CD4-positive, alpha-beta T cell (primary cell): ENCODE measurements at regions not wholly inside any gene's neighbourhood (a gene's known extent, or its start where the extent isn't known, plus 50 kb on each side); places are given as distances from the start of the nearest gene placed in this dataset.

Source experiments
- ATAC-seq: fragments of 200-7000 bp; cut with Tn5 transposase; one replicate; pipeline ENCODE4 v1.10.0; 2022; ENCODE audit warnings: mild to moderate bottlenecking; ENCODE audit not compliant: poor library complexity
- CTCF ChIA-PET: fragments of 350-600 bp; sonication (Branson Sonifier 250); formaldehyde crosslinking; loops from one replicate; lab custom pipeline; 2021; ENCODE audit warnings: antibody characterized with exemption, inconsistent platforms; lab: Charles Lee
- POLR2A ChIA-PET: fragments of 350-600 bp; sonication (Branson Sonifier 250); formaldehyde crosslinking; loops from one replicate; lab custom pipeline; 2021; ENCODE audit warnings: antibody characterized with exemption, inconsistent platforms; lab: Charles Lee
- DNase-seq, 14 experiments: peaks; one replicate each; pipeline ENCODE4 v3.0.0-alpha.2; 2013 to 2020; ENCODE audit warnings: mixed read lengths in 2 of 14
- H3K27ac ChIP-seq, 2 donors: one replicate each; pipeline versions ENCODE4 v1.5.1 to v1.7.0; 2013; ENCODE audit warnings: low read length in 2 of 2, low read depth in 1 of 2, mild to moderate bottlenecking in 1 of 2
- H3K27me3 ChIP-seq, 2 experiments: 1 replicate in 1 of 2; 2 replicates in 1 of 2; pipeline versions ENCODE4 v1.6.1 to v1.7.0; 2013; ENCODE audit warnings: low read length in 2 of 2, control low read depth in 1 of 2, mild to moderate bottlenecking in 1 of 2, moderate library complexity in 1 of 2; ENCODE audit not compliant: insufficient read depth in 2 of 2, control insufficient read depth in 1 of 2
- H3K36me3 ChIP-seq: one replicate; pipeline ENCODE4 v1.6.1; 2013; ENCODE audit warnings: low read length, control low read depth; ENCODE audit not compliant: insufficient read depth
- H3K4me1 ChIP-seq: one replicate; pipeline ENCODE4 v1.6.1; 2013; ENCODE audit warnings: low read length, control low read depth; ENCODE audit not compliant: insufficient read depth
- H3K4me3 ChIP-seq: one replicate; pipeline ENCODE4 v1.5.1; 2013; ENCODE audit warnings: mild to moderate bottlenecking, low read length, moderate library complexity
- H3K9me3 ChIP-seq, 2 experiments: 1 replicate in 1 of 2; 2 replicates in 1 of 2; pipeline versions ENCODE4 v1.6.1 to v1.7.0; 2013; ENCODE audit warnings: low read length in 2 of 2, mild to moderate bottlenecking in 2 of 2, control low read depth in 1 of 2, moderate library complexity in 1 of 2; ENCODE audit not compliant: control insufficient read depth in 1 of 2, insufficient read depth in 1 of 2
- H3K27ac Mint-ChIP-seq: one replicate; pipeline ENCODE4 v1.8.0; 2020; ENCODE audit warnings: mixed read lengths
- H3K27me3 Mint-ChIP-seq: one replicate; pipeline ENCODE4 v1.8.0; 2021; ENCODE audit warnings: mixed read lengths
- H3K36me3 Mint-ChIP-seq: one replicate; pipeline ENCODE4 v1.8.0; 2021; ENCODE audit warnings: low read depth, mixed read lengths
- H3K4me1 Mint-ChIP-seq: one replicate; pipeline ENCODE4 v1.8.0; 2021; ENCODE audit warnings: low read depth, mixed read lengths
- H3K4me3 Mint-ChIP-seq: one replicate; pipeline ENCODE4 v1.8.0; 2020; ENCODE audit warnings: mild to moderate bottlenecking, mixed read lengths
- H3K9me3 Mint-ChIP-seq: one replicate; pipeline ENCODE4 v1.8.0; 2020; ENCODE audit warnings: mixed read lengths
- intact Hi-C, 2 experiments: fragments of 100-400 bp; cut with DNase I in 1 of 2; cut with micrococcal nuclease in 1 of 2; formaldehyde crosslinking; loops; one replicate each; pipeline versions ENCODE4 v1.15.1 to v1.9.0; 2023 to 2025; cut with DNase I, micrococcal nuclease
- TF ChIP-seq, protein P1 (sequence below): fragments of 200-600 bp; IDR thresholded peaks from one replicate; pipeline ENCODE4 v1.8.0; 2022; ENCODE audit warnings: antibody characterized with exemption, mild to moderate bottlenecking

DNA sequence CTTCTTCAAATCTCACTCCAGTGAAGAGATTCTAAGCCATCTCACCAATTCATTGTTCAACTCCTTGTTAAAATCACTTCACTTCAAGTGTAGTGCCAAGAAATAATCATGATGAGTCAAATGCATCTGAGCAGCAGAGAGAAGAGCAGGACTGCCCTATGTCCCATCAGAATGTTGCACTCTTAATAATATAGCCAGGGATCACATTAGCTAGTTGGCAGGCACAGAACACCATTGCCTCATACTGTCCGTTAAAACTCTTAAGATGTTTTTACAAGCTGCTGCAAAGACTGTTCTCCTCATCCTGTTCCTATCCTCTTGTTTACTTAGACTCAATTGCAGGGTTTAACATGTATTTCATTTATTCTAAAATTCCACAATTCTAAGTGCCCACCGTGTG lies 432.9 kb downstream of the PLPP3 start:
- H3K27me3 ChIP-seq: no peaks in the 10 kb centered on the region
- no peaks in the 10 kb centered on the region for H3K36me3 Mint-ChIP-seq
- no peaks in the 10 kb centered on the region for H3K4me1 ChIP-seq
- no peaks in the 10 kb centered on the region for H3K27me3 Mint-ChIP-seq
- ChIA-PET CTCF (interaction anchor here (0.6 kb wide), 1 partner anchor 25 kb away, joined by 3 read pairs; no protein-coding TSS in a partner anchor), POLR2A (no interaction called here)
- no peaks in the 10 kb centered on the region for H3K9me3 ChIP-seq
- H3K27ac Mint-ChIP-seq: no peak overlapping the region
- intact Hi-C loops: no loop called here
- no peak overlapping the region for H3K4me3 Mint-ChIP-seq
- no peaks in the 10 kb centered on the region for H3K9me3 Mint-ChIP-seq
- ATAC-seq: no peak
- DNase-seq: no peak
- TF ChIP-seq, protein P1, sequence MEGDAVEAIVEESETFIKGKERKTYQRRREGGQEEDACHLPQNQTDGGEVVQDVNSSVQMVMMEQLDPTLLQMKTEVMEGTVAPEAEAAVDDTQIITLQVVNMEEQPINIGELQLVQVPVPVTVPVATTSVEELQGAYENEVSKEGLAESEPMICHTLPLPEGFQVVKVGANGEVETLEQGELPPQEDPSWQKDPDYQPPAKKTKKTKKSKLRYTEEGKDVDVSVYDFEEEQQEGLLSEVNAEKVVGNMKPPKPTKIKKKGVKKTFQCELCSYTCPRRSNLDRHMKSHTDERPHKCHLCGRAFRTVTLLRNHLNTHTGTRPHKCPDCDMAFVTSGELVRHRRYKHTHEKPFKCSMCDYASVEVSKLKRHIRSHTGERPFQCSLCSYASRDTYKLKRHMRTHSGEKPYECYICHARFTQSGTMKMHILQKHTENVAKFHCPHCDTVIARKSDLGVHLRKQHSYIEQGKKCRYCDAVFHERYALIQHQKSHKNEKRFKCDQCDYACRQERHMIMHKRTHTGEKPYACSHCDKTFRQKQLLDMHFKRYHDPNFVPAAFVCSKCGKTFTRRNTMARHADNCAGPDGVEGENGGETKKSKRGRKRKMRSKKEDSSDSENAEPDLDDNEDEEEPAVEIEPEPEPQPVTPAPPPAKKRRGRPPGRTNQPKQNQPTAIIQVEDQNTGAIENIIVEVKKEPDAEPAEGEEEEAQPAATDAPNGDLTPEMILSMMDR: no peak
- no peaks in the 10 kb centered on the region for H3K4me1 Mint-ChIP-seq
- H3K27ac ChIP-seq: no peak overlapping the region
- H3K4me3 ChIP-seq: no peak overlapping the region
- no peaks in the 10 kb centered on the region for H3K36me3 ChIP-seq

DNA sequence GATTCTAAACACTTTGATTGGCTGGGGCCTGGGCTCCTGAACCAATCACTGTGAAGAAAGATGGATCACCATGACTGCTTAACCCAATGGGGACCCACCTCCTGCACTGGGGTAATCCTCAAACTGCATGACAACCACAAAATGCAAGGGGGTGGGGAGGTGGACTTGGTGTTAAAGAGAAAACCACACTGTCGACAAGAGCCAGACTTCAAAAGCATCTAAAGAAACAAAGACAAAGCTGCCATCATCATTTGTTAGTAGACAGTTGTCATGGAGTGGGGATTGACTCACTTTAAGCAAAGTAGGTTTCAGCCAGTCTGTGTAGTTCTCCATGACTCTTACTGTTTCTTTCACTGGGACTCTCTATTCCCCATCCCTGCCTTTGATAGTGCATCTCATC lies 433.8 kb downstream of the PLPP3 start:
- Mint-ChIP-seq H3K4me3 (no peak overlapping the region), H3K36me3 (no peaks in the 10 kb centered on the region), H3K9me3 (no peaks in the 10 kb centered on the region), H3K4me1 (no peaks in the 10 kb centered on the region), H3K27me3 (no peaks in the 10 kb centered on the region), H3K27ac (no peak overlapping the region)
- H3K27me3 ChIP-seq: no peaks in the 10 kb centered on the region
- CTCF ChIA-PET: no interaction called here
- no peak for ATAC-seq
- no peaks in the 10 kb centered on the region for H3K9me3 ChIP-seq
- no peak overlapping the region for H3K27ac ChIP-seq
- POLR2A ChIA-PET: no interaction called here
- H3K36me3 ChIP-seq: no peaks in the 10 kb centered on the region
- no peak overlapping the region for H3K4me3 ChIP-seq
- TF ChIP-seq, protein P1: no peak
- no peaks in the 10 kb centered on the region for H3K4me1 ChIP-seq
- no peak for DNase-seq
- intact Hi-C loops: no loop called here

DNA sequence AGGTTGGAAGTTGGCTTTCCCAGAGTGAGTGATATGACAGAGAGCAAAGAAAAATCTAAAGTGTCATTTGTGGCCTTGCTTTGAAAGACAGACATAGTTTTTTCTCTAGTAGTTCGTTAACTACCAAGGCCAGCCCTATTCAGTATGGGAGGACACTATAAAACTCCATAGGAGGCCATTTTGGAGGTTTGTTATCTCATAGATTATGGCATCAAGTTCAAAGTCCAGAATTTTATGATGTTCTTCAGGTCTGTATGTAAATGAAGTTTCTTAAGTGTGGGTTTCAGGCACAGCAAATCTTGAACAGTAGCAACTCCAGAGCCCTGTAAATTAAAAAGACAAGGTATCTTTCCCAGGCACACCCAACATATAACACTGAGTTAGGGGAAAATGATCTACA lies 437.1 kb downstream of the PLPP3 start:
- Histone ChIP-seq H3K36me3 (no peaks in the 10 kb centered on the region), H3K27ac (no peak overlapping the region), H3K4me3 (no peak overlapping the region), H3K27me3 (no peaks in the 10 kb centered on the region), H3K9me3 (no peaks in the 10 kb centered on the region), H3K4me1 (no peaks in the 10 kb centered on the region)
- ChIA-PET POLR2A (no interaction called here), CTCF (no interaction called here)
- ATAC-seq (no peak), DNase-seq (no peak)
- Mint-ChIP-seq H3K27ac (no peak overlapping the region), H3K4me3 (no peak overlapping the region), H3K4me1 (no peaks in the 10 kb centered on the region), H3K9me3 (no peaks in the 10 kb centered on the region), H3K36me3 (no peaks in the 10 kb centered on the region), H3K27me3 (no peaks in the 10 kb centered on the region)
- intact Hi-C loops: no loop called here
- TF ChIP-seq, protein P1: no peak
